HG03045 (cell line): ENCODE measurements at regions not wholly inside any gene's neighbourhood (a gene's known extent, or its start where the extent isn't known, plus 50 kb on each side); places are given as distances from the start of the nearest gene placed in this dataset.
"Not testable (repeated sequence)": the region's sequence is repeated elsewhere in the genome, so short reads cannot be mapped to it uniquely, and the experiment has no call there.

Source experiments
- ATAC-seq: cut with Tn5 transposase; IDR thresholded peaks from one replicate; pipeline ENCODE4 v1.9.1; 2021; ENCODE audit warnings: mild to moderate bottlenecking, moderate library complexity; ENCODE audit not compliant: unreplicated experiment

- no peak for ATAC-seq
Measured at GRCh38 chr21:14757533-14758327, 211.6 kb upstream of the SAMSN1 start.

- no peak for ATAC-seq
Measured at GRCh38 chr21:14755086-14755485, 209.0 kb upstream of the SAMSN1 start.

GRCh38 chr21:14754682-14755081 is 208.6 kb upstream of the SAMSN1 start:
- ATAC-seq: no peak

- ATAC-seq: no peak
Measured at GRCh38 chr21:14754259-14754604, 208.1 kb upstream of the SAMSN1 start.

- ATAC-seq: no peak
Measured at GRCh38 chr21:14753466-14754258, 207.5 kb upstream of the SAMSN1 start.

GRCh38 chr21:14753069-14753465 is 207.0 kb upstream of the SAMSN1 start:
- ATAC-seq: no peak

- ATAC-seq: no peak
Measured at GRCh38 chr21:14752345-14752909, 206.3 kb upstream of the SAMSN1 start.

GRCh38 chr21:14751602-14752344 is 205.7 kb upstream of the SAMSN1 start:
- no peak for ATAC-seq

GRCh38 chr21:14751011-14751410 is 204.9 kb upstream of the SAMSN1 start:
- ATAC-seq: no peak

GRCh38 chr21:14750041-14750440 is 203.9 kb upstream of the SAMSN1 start:
- ATAC-seq: no peak

- no peak for ATAC-seq
Measured at GRCh38 chr21:14748662-14749061, 202.5 kb upstream of the SAMSN1 start.

- no peak for ATAC-seq
Measured at GRCh38 chr21:14744368-14744767, 198.3 kb upstream of the SAMSN1 start.

GRCh38 chr21:14742119-14742518 is 196.0 kb upstream of the SAMSN1 start:
- ATAC-seq: no peak

GRCh38 chr21:14741256-14741655 is 195.1 kb upstream of the SAMSN1 start:
- no peak for ATAC-seq

- ATAC-seq: no peak
Measured at GRCh38 chr21:14740692-14741091, 194.6 kb upstream of the SAMSN1 start.

- no peak for ATAC-seq
Measured at GRCh38 chr21:14740116-14740515, 194.0 kb upstream of the SAMSN1 start.

- ATAC-seq: no peak
Measured at GRCh38 chr21:14739590-14739989, 193.5 kb upstream of the SAMSN1 start.

- not testable (repeated sequence) for ATAC-seq
Measured at GRCh38 chr21:14738576-14738975, 192.5 kb upstream of the SAMSN1 start.

- ATAC-seq: no peak
Measured at GRCh38 chr21:14737922-14738321, 191.8 kb upstream of the SAMSN1 start.

GRCh38 chr21:14737284-14737691 is 191.2 kb upstream of the SAMSN1 start:
- ATAC-seq: no peak

- no peak for ATAC-seq
Measured at GRCh38 chr21:14736672-14737071, 190.6 kb upstream of the SAMSN1 start.
